Kidney (tissue), 13 donors: ENCODE measurements at regions not wholly inside any gene's neighbourhood (a gene's known extent, or its start where the extent isn't known, plus 50 kb on each side); places are given as distances from the start of the nearest gene placed in this dataset.
A peak's percentile ranks its signal among the peaks of the same experiment; 100 is the strongest.

ENCODE experiments used
- DNase-seq, 5 donors: peaks; one replicate each; pipeline ENCODE4 v3.0.0-alpha.2; 2013 to 2020
- FAIRE-seq: peaks from 2 replicates; lab custom pipeline; 2012; peaks lifted over from hg19 to GRCh38; lab: Jason Lieb, UNC
- H3K27ac ChIP-seq, 2 donors: one replicate each; pipeline ENCODE4 v1.7.0; 2013; ENCODE audit warnings: low read depth in 2 of 2, low read length in 2 of 2, inconsistent platforms in 1 of 2
- H3K27me3 ChIP-seq: one replicate; pipeline ENCODE4 v1.7.1; 2013; ENCODE audit warnings: low read length, inconsistent platforms; ENCODE audit not compliant: control insufficient read depth, insufficient read depth
- H3K36me3 ChIP-seq, 3 donors: one replicate each; pipeline versions ENCODE4 v1.7.0 to v1.7.1; 2013; ENCODE audit warnings: low read length in 3 of 3, control low read depth in 1 of 3, inconsistent platforms in 1 of 3; ENCODE audit not compliant: insufficient read depth in 3 of 3, control insufficient read depth in 2 of 3
- H3K4me1 ChIP-seq, 3 donors: one replicate each; pipeline versions ENCODE4 v1.7.0 to v1.7.1; 2013; ENCODE audit warnings: low read length in 3 of 3, inconsistent platforms in 1 of 3, low read depth in 1 of 3; ENCODE audit not compliant: control insufficient read depth in 2 of 3, insufficient read depth in 2 of 3
- H3K4me3 ChIP-seq, 3 donors: one replicate each; pipeline versions ENCODE4 v1.7.0 to v1.8.1; 2013; ENCODE audit warnings: low read length in 3 of 3, control low read depth in 1 of 3, inconsistent platforms in 1 of 3
- H3K9ac ChIP-seq, 3 donors: one replicate each; pipeline versions ENCODE4 v1.7.0 to v1.7.1; 2013; ENCODE audit warnings: low read length in 3 of 3, control low read depth in 1 of 3, inconsistent platforms in 1 of 3
- H3K9me3 ChIP-seq, 3 donors: one replicate each; pipeline versions ENCODE4 v1.7.0 to v1.7.1; 2013; ENCODE audit warnings: low read length in 3 of 3, control low read depth in 1 of 3, inconsistent platforms in 1 of 3; ENCODE audit not compliant: control insufficient read depth in 2 of 3, insufficient read depth in 1 of 3
- CTCF ChIP-seq: IDR thresholded peaks from 3 replicates; pipeline ENCODE4 v1.5.1; 2012; ENCODE audit warnings: mild to moderate bottlenecking, moderate library complexity, borderline replicate concordance; ENCODE audit not compliant: insufficient read depth; ENCODE audit errors: extremely low read depth
- intact Hi-C: fragments of 100-400 bp; cut with DNase I; formaldehyde crosslinking; loops from one replicate; pipeline ENCODE4 v1.11.1; 2022
- donor health status: control.
- donor health status: control.
- donor health status: control.
- donor health status: control.
- donor health status: control.
- donor health status: DM: yes; HTN: yes; CAD: no.
- donor health status: Normal renal cell carcinoma (clear cell type).

- intact Hi-C loops: no loop called here
- TF ChIP-seq CTCF: no peak
- no peaks in the 10 kb centered on the region for H3K9me3 ChIP-seq
- no peak overlapping the region for H3K27ac ChIP-seq
- H3K4me1 ChIP-seq: peaks cover 0 to 2% (median 0%) of the 10 kb centered on the region in 3 donors
- no peak overlapping the region for H3K9ac ChIP-seq
- no peaks in the 10 kb centered on the region for H3K36me3 ChIP-seq
- no peaks in the 10 kb centered on the region for H3K27me3 ChIP-seq
- DNase-seq (peak in 1 of 5 donors; percentile 9), FAIRE-seq (no peak)
- no peak overlapping the region for H3K4me3 ChIP-seq
Measured at GRCh38 chr20:55252521-55252920, 752.8 kb downstream of the CBLN4 start.

GRCh38 chr20:55251170-55251569 lies 754.1 kb downstream of the CBLN4 start:
- FAIRE-seq (no peak), DNase-seq (no peak)
- H3K9me3 ChIP-seq: no peaks in the 10 kb centered on the region
- no peak for TF ChIP-seq CTCF
- H3K27me3 ChIP-seq: no peaks in the 10 kb centered on the region
- H3K36me3 ChIP-seq: no peaks in the 10 kb centered on the region
- H3K4me3 ChIP-seq: no peak overlapping the region
- no peak overlapping the region for H3K27ac ChIP-seq
- H3K4me1 ChIP-seq: no peaks in the 10 kb centered on the region
- intact Hi-C loops: no loop called here
- H3K9ac ChIP-seq: no peak overlapping the region

GRCh38 chr20:55242853-55243252 lies 762.5 kb downstream of the CBLN4 start:
- TF ChIP-seq CTCF: no peak
- DNase-seq (no peak), FAIRE-seq (no peak)
- Histone ChIP-seq H3K4me3 (no peak overlapping the region), H3K9ac (no peak overlapping the region), H3K27ac (no peak overlapping the region), H3K36me3 (no peaks in the 10 kb centered on the region), H3K9me3 (no peaks in the 10 kb centered on the region), H3K27me3 (no peaks in the 10 kb centered on the region), H3K4me1 (no peaks in the 10 kb centered on the region)
- intact Hi-C loops: no loop called here

- FAIRE-seq (no peak), DNase-seq (no peak)
- intact Hi-C loops: no loop called here
- Histone ChIP-seq H3K9ac (no peak overlapping the region), H3K27ac (no peak overlapping the region), H3K9me3 (no peaks in the 10 kb centered on the region), H3K36me3 (no peaks in the 10 kb centered on the region), H3K4me1 (no peaks in the 10 kb centered on the region), H3K27me3 (no peaks in the 10 kb centered on the region), H3K4me3 (no peak overlapping the region)
- TF ChIP-seq CTCF: no peak
Measured at GRCh38 chr20:55239269-55239668, 763.9 kb downstream of the DOK5 start.
